ENCODE measurements at regions not wholly inside any gene's neighbourhood (a gene's known extent, or its start where the extent isn't known, plus 50 kb on each side); places are given as distances from the start of the nearest gene placed in this dataset.

DNA sequence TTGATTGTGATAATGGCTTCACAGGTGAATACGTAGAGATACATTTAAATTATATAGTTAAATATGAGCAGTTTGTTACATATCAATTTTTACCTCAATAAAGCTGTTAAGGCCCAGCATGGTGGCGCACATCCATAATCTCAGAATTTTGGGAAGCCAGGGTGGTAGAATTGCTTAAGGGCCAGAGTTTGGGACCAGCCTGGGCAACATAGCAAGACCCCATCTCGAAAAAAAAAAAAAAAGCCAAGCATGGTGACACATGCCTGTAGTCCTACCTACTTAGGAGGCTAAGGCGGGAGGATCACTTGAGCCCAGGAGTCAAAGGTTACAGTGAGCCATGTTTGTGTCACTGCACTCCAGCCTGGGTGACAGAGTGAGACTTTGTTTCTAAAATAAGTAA lies 138.7 kb upstream of the TMEM161B start:
- TF ChIP-seq CTCF (conservative IDR thresholded peaks at IDR 0.05; ENCODE audit: low read depth in 2 of 2) (no peak), ZNF331 (CRISPR knock-in tag; IDR thresholded peaks at IDR 0.05; ENCODE audit: low read depth) (no peak), POLR2AphosphoS5 (IDR thresholded peaks at IDR 0.05; ENCODE audit: low read depth) (no peak)

All from GM23338 (cell line).